ENCODE measurements at regions not wholly inside any gene's neighbourhood (a gene's known extent, or its start where the extent isn't known, plus 50 kb on each side); places are given as distances from the start of the nearest gene placed in this dataset.

DNA sequence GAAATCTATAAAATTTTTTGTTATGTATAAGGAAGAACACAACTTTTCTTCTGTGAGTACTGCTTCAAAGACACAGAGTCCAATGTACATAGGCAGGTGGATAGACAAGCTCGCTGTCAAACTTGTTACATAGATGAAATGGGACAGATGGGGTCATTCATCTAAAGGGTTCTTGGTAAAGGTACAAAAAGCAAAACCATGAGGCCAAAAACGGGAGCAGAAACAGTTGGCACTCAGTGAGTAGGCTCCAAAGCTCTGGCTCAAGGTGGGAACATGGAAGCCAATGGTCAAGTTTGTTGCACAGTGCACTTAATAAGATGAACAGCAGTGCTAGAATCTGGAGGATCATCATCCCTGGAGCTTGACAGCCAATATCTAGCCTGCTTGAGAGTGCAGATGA is 979.0 kb upstream of the EEF2KMT start:
- no peak overlapping the region for H3K4me3 ChIP-seq
- no peaks in the 10 kb centered on the region for H3K27me3 ChIP-seq
- no peaks in the 10 kb centered on the region for H3K9me3 ChIP-seq
- H3K4me1 ChIP-seq, result no peaks in the 10 kb centered on the region
- TF ChIP-seq, protein P1, sequence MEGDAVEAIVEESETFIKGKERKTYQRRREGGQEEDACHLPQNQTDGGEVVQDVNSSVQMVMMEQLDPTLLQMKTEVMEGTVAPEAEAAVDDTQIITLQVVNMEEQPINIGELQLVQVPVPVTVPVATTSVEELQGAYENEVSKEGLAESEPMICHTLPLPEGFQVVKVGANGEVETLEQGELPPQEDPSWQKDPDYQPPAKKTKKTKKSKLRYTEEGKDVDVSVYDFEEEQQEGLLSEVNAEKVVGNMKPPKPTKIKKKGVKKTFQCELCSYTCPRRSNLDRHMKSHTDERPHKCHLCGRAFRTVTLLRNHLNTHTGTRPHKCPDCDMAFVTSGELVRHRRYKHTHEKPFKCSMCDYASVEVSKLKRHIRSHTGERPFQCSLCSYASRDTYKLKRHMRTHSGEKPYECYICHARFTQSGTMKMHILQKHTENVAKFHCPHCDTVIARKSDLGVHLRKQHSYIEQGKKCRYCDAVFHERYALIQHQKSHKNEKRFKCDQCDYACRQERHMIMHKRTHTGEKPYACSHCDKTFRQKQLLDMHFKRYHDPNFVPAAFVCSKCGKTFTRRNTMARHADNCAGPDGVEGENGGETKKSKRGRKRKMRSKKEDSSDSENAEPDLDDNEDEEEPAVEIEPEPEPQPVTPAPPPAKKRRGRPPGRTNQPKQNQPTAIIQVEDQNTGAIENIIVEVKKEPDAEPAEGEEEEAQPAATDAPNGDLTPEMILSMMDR (IDR thresholded peaks at IDR 0.05), result no peak
- no peak for TF ChIP-seq POLR2A (IDR thresholded peaks at IDR 0.05)
- 81 to 84% methylated on average over 2 of the region's 2 CpGs for WGBS, 2 donors
- intact Hi-C loops (cut with DNase I; ENCODE audit: low total_unique reads), result no loop called here
- no peak for DNase-seq
- H3K27ac ChIP-seq, result no peak overlapping the region
- no peaks in the 10 kb centered on the region for H3K36me3 ChIP-seq (ENCODE audit: low read depth, missing control alignments)

DNA sequence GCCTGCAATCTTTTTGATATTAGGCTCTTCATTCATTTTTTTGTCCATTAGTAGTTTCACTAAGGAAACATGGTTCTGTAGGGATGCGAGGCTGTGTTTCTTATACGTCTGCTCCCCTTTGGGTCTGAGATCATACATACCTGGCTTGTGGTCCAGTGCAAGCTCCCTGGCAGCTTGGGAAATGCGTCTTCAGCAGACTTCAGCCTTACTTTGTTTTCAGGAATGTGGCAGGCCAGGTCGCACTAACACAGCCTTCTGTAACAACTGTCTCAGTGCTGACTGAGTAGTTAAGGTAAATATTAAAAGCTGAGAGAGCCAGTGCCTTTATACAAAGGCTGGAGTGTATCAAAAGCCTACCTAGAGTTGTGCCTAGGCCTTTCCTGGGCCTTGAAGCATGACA is 970.5 kb upstream of the EEF2KMT start:
- WGBS, 2 donors, result 79 to 85% methylated on average over 3 to 4 of the region's 4 CpGs
- no peaks in the 10 kb centered on the region for H3K9me3 ChIP-seq
- H3K27me3 ChIP-seq, result no peaks in the 10 kb centered on the region
- H3K36me3 ChIP-seq (ENCODE audit: low read depth, missing control alignments), result no peaks in the 10 kb centered on the region
- no peak overlapping the region for H3K4me3 ChIP-seq
- no peak overlapping the region for H3K27ac ChIP-seq
- no peak for TF ChIP-seq POLR2A (IDR thresholded peaks at IDR 0.05)
- TF ChIP-seq, protein P1 (IDR thresholded peaks at IDR 0.05), result no peak
- intact Hi-C loops (cut with DNase I; ENCODE audit: low total_unique reads), result no loop called here
- H3K4me1 ChIP-seq, result no peaks in the 10 kb centered on the region
- no peak for DNase-seq

DNA sequence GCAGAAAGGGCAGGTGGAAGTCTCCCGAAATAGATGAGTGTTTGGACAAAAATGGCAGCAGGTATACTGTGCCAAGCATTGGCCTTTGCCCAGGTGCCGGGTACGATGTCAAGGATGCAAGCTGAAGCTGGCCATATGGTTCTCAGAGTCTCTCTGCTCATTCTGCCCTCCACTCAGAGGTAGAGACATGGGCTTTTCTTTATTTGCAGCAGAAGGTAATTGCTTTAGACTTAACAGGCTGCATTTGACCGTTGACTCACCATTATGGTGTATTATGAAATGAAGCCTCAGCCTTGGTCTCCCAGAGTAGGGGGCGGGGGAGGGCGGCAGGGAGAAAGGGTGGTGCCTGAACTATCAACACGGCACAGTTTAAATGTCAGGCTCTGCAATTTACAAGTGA is 969.1 kb upstream of the EEF2KMT start:
- WGBS, 2 donors, result 63 to 65% methylated on average over 7 of the region's 7 CpGs
- intact Hi-C loops (cut with DNase I; ENCODE audit: low total_unique reads), result no loop called here
- no peak overlapping the region for H3K27ac ChIP-seq
- no peak for TF ChIP-seq POLR2A (IDR thresholded peaks at IDR 0.05)
- TF ChIP-seq, protein P1 (IDR thresholded peaks at IDR 0.05), result no peak
- no peaks in the 10 kb centered on the region for H3K27me3 ChIP-seq
- H3K4me1 ChIP-seq, result no peaks in the 10 kb centered on the region
- H3K36me3 ChIP-seq (ENCODE audit: low read depth, missing control alignments), result no peaks in the 10 kb centered on the region
- H3K4me3 ChIP-seq, result no peak overlapping the region
- DNase-seq, result no peak
- H3K9me3 ChIP-seq, result no peaks in the 10 kb centered on the region

DNA sequence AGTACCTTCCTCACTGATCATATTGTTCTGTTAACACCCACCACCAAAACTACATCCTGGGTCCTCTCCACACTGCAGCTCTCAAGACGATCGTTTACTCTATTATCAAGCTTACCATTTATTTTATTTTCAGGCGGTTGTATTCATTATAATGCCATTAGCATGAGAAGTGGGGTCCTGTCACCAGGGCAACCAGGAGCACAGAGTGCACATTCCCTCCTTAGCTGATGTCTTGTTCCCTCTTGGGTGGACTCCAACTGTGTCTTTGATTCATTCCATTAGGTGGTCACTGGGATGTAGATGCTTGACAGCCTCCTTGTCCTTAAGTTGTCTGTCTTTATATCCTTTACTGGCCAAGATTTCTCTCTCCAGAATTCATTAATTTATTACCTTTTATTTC is 965.9 kb upstream of the EEF2KMT start:
- Histone ChIP-seq H3K27ac (no peak overlapping the region), H3K36me3 (ENCODE audit: low read depth, missing control alignments) (no peaks in the 10 kb centered on the region), H3K4me1 (no peaks in the 10 kb centered on the region), H3K27me3 (no peaks in the 10 kb centered on the region), H3K9me3 (no peaks in the 10 kb centered on the region), H3K4me3 (no peak overlapping the region)
- no peak for TF ChIP-seq POLR2A (IDR thresholded peaks at IDR 0.05)
- DNase-seq, result no peak
- intact Hi-C loops (cut with DNase I; ENCODE audit: low total_unique reads), result no loop called here
- WGBS, 2 donors, result 64 to 67% methylated on average over 3 of the region's 3 CpGs

DNA sequence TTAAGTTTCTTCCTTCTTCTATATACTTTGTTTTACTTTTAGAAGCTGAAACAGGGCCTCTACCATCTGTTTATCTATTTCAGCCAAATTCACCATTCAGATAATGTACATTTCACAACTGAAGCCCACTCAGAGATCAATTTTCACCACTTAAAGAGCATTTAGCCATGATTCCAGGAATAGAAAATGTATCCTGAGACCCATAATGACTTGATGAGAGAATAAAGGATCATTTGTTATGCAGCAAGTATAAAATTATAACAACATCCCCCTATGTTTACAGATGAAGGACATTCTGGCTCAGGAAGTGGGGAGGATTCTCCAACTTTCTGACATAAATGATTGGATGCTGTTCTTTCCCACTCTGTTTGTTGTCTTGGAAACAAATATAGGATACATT is 962.1 kb upstream of the EEF2KMT start:
- no peak for DNase-seq
- no peak overlapping the region for H3K4me3 ChIP-seq
- no peak overlapping the region for H3K27ac ChIP-seq
- intact Hi-C loops (cut with DNase I; ENCODE audit: low total_unique reads), result no loop called here
- no peaks in the 10 kb centered on the region for H3K27me3 ChIP-seq
- H3K36me3 ChIP-seq (ENCODE audit: low read depth, missing control alignments), result no peaks in the 10 kb centered on the region
- H3K4me1 ChIP-seq, result no peaks in the 10 kb centered on the region
- no peaks in the 10 kb centered on the region for H3K9me3 ChIP-seq
- TF ChIP-seq, protein P1 (IDR thresholded peaks at IDR 0.05), result no peak
- no peak for TF ChIP-seq POLR2A (IDR thresholded peaks at IDR 0.05)
